ENCODE measurements at regions not wholly inside any gene's neighbourhood (a gene's known extent, or its start where the extent isn't known, plus 50 kb on each side); places are given as distances from the start of the nearest gene placed in this dataset.
"Not testable (repeated sequence)": the region's sequence is repeated elsewhere in the genome, so short reads cannot be mapped to it uniquely, and the experiment has no call there.

- in situ Hi-C loops (cut with HindIII; ENCODE audit: low pct_ligation_motif_present, low pct_unique_long_range_greater_than_20kb, low sequenced_read_pairs), result no loop called here
- DNase-seq, result no peak
These were observed 896.0 kb downstream of the MCTP2 start for GRCh38 chr15:95127356-95127755.

DNA sequence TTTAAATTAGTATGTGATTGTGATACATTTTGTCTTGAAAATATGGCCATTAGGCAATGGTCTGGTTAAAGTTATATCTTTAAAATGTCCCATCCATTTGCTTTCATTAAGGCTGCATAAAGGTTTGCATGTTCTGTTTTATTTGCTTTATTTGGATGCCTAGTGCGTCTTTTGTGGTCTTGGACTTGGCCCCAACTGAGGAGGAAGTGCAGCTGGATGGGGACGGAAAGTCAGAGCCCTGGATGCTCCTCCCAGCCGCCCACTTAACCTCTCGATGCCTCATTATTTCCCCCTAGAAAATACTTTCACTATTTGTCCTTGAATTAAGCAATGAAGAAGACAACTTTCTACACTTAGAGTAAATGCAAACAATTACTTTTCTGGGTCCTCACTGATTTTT lies 898.2 kb downstream of the MCTP2 start:
- no peak for DNase-seq

GRCh38 chr15:95131131-95131556 lies 899.8 kb downstream of the MCTP2 start:
- in situ Hi-C loops (cut with HindIII; ENCODE audit: low pct_ligation_motif_present, low pct_unique_long_range_greater_than_20kb, low sequenced_read_pairs), result no loop called here

More for the DNA sequence above, 898.2 kb downstream of the MCTP2 start:
- in situ Hi-C loops (cut with HindIII; ENCODE audit: low pct_ligation_motif_present, low pct_unique_long_range_greater_than_20kb, low sequenced_read_pairs), result no loop called here

DNA sequence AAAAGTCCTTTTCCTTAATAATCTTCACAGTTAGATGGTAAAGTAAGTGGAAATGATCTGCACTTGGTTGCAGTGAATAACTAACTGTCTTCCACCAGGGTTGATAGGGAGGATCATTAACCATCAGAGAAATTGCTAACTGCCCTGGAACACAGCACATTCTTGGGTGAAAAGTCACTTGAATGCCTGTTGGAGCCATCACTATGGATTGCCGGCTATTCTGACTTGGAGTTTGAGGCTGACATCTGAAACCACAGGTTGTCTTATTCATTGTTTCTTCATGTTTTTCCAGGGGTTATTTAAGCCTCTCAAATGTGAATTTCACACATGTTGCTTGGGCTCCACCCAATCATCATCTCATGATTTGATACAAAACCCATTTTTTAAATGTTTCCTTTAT lies 901.4 kb downstream of the MCTP2 start:
- peak; percentile 90 for DNase-seq
- in situ Hi-C loops (cut with HindIII; ENCODE audit: low pct_ligation_motif_present, low pct_unique_long_range_greater_than_20kb, low sequenced_read_pairs), result no loop called here

More at GRCh38 chr15:95131131-95131556, 899.8 kb downstream of the MCTP2 start:
- no peak for DNase-seq

GRCh38 chr15:95134431-95135110 lies 903.2 kb downstream of the MCTP2 start:
- no peak for DNase-seq
- in situ Hi-C loops (cut with HindIII; ENCODE audit: low pct_ligation_motif_present, low pct_unique_long_range_greater_than_20kb, low sequenced_read_pairs), result no loop called here

- no peak for DNase-seq
- in situ Hi-C loops (cut with HindIII; ENCODE audit: low pct_ligation_motif_present, low pct_unique_long_range_greater_than_20kb, low sequenced_read_pairs), result no loop called here
These were observed 907.4 kb downstream of the MCTP2 start for GRCh38 chr15:95138604-95139270.

GRCh38 chr15:95141486-95141885 lies 910.1 kb downstream of the MCTP2 start:
- DNase-seq, result no peak
- in situ Hi-C loops (cut with HindIII; ENCODE audit: low pct_ligation_motif_present, low pct_unique_long_range_greater_than_20kb, low sequenced_read_pairs), result no loop called here

DNA sequence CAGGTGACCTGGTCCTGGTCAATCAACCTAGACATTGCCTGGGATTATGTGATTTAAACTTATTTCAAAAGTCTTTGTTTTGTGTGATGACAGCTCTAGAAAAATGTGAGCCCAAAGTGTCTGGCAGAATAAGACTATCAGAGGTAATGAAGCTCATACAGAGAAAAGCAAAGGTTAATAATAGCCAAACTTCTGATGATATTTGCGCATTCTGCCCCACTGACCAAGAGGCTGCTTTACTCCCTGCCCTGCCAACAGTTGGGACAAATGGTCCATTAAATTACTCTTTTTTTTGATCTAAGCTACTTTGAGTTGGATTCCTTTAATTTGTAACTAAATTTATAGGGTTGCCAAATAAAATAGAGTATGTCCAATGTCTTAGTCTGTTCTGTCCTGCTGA lies 911.2 kb downstream of the MCTP2 start:
- in situ Hi-C loops (cut with HindIII; ENCODE audit: low pct_ligation_motif_present, low pct_unique_long_range_greater_than_20kb, low sequenced_read_pairs), result no loop called here
- DNase-seq, result no peak

DNA sequence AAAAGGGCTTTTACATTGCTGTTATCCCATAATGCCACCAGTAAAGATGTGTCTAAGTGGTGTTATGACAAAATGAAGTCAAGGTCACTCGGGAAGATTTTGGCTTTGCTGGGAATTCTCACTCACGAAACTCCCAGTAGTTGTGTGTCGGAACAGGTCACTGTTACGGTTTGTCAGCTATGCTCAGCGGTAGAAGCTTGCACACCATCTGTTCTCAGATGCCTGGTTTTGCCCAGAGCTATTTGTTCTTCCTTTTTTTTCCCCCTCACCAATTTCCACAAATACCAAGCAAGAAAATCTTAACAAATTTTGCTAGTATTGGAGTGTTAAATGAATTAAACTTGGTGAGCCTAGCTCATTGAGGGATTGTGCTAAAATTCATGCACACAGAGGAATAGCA lies 915.1 kb downstream of the MCTP2 start:
- in situ Hi-C loops (cut with HindIII; ENCODE audit: low pct_ligation_motif_present, low pct_unique_long_range_greater_than_20kb, low sequenced_read_pairs), result no loop called here
- DNase-seq, result no peak

DNA sequence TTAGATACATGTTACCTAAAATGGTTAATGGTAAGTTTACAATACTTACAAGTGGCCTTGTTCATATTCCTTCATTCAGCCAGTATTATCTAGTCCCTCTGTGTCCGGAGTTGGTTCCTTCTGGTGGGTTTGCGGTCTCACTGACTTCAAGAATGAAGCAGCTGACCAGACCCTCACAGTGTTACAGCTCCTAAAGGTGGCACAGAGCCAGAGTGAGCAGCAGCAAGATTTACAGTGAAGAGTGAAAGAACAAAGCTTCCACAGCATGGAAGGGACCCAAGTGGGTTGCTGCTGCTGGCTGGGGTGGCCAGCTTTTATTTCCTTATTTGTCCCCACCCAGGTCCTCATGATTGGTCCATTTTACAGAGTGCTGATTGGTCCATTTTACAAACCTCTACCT lies 916.8 kb downstream of the MCTP2 start:
- in situ Hi-C loops (cut with HindIII; ENCODE audit: low pct_ligation_motif_present, low pct_unique_long_range_greater_than_20kb, low sequenced_read_pairs), result no loop called here
- no peak for DNase-seq

DNA sequence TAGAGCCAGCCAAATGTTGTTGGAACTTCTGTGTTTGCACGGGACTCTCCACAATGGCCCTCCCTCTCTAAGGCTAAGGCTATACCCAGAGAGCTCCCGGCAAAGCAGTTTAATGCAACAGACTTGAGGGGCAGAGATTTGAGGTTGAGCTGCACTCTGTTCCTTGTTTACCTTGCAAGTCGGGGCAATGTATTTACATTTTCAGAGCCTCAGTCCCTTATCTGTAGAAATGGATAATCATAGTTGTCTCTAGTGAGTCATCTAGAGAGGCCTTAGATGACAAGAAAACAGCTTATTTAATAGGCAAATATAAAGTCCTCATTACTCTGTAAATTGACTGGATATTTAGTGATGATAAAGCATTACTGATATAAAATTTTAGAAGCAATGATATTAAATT lies 917.7 kb downstream of the MCTP2 start:
- in situ Hi-C loops (cut with HindIII; ENCODE audit: low pct_ligation_motif_present, low pct_unique_long_range_greater_than_20kb, low sequenced_read_pairs), result no loop called here

GRCh38 chr15:95149771-95150170 lies 918.4 kb downstream of the MCTP2 start:
- DNase-seq, result no peak
- in situ Hi-C loops (cut with HindIII; ENCODE audit: low pct_ligation_motif_present, low pct_unique_long_range_greater_than_20kb, low sequenced_read_pairs), result no loop called here

More for the DNA sequence above, 917.7 kb downstream of the MCTP2 start:
- no peak for DNase-seq

- in situ Hi-C loops (cut with HindIII; ENCODE audit: low pct_ligation_motif_present, low pct_unique_long_range_greater_than_20kb, low sequenced_read_pairs), result no loop called here
- DNase-seq, result no peak
These were observed 919.1 kb downstream of the MCTP2 start for GRCh38 chr15:95150466-95150865.

GRCh38 chr15:95152741-95153140 lies 921.4 kb downstream of the MCTP2 start:
- in situ Hi-C loops (cut with HindIII; ENCODE audit: low pct_ligation_motif_present, low pct_unique_long_range_greater_than_20kb, low sequenced_read_pairs), result no loop called here
- DNase-seq, result no peak

GRCh38 chr15:95153201-95153600 lies 921.8 kb downstream of the MCTP2 start:
- in situ Hi-C loops (cut with HindIII; ENCODE audit: low pct_ligation_motif_present, low pct_unique_long_range_greater_than_20kb, low sequenced_read_pairs); DNase-seq: not testable (repeated sequence)

GRCh38 chr15:95160316-95160715 lies 929.0 kb downstream of the MCTP2 start:
- no peak for DNase-seq
- in situ Hi-C loops (cut with HindIII; ENCODE audit: low pct_ligation_motif_present, low pct_unique_long_range_greater_than_20kb, low sequenced_read_pairs), result no loop called here

DNA sequence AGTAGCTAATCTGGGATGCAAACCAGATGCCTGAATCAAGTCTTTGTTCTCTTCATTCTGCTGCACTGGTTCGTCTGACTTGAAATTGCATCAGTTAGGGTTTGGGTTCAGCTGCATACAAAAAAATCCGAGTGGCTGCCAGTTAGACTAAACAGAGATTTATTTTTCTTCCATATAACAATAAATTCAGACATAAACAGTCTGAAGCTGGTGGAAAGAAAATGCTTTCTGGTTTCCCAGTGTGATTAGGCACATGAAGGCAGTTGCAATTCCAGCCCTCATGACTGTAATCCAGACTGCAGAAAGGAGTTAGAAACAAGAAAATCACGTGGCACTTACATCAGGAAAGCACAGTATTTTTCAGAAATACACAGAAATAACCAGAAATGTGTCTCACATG lies 930.7 kb downstream of the MCTP2 start:
- no peak for DNase-seq
- in situ Hi-C loops (cut with HindIII; ENCODE audit: low pct_ligation_motif_present, low pct_unique_long_range_greater_than_20kb, low sequenced_read_pairs), result no loop called here

- in situ Hi-C loops (cut with HindIII; ENCODE audit: low pct_ligation_motif_present, low pct_unique_long_range_greater_than_20kb, low sequenced_read_pairs), result no loop called here
- no peak for DNase-seq
These were observed 931.2 kb downstream of the MCTP2 start for GRCh38 chr15:95162531-95162930.

- in situ Hi-C loops (cut with HindIII; ENCODE audit: low pct_ligation_motif_present, low pct_unique_long_range_greater_than_20kb, low sequenced_read_pairs), result no loop called here
These were observed 931.7 kb downstream of the MCTP2 start for GRCh38 chr15:95162967-95163531.

DNA sequence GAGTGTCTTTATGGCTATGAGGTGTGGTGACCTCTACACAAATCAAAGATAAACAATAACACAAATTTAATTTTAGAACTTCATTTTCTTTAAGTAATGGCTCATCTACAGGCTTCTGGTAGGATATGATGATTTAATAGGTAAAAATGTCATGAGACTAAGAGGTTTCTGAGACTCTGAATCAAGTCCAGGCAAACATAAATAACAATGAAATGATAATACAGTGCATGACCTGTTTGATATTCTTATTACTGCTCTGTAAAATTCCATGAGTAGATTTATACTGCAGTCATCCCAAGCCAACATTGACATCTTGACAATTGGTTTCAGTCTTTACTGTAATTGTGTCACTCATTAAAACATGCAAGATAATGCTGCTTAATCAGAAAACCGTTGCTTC lies 936.8 kb downstream of the MCTP2 start:
- in situ Hi-C loops (cut with HindIII; ENCODE audit: low pct_ligation_motif_present, low pct_unique_long_range_greater_than_20kb, low sequenced_read_pairs), result no loop called here
- no peak for DNase-seq

More at GRCh38 chr15:95162967-95163531, 931.7 kb downstream of the MCTP2 start:
- DNase-seq, result peak; percentile 4

Measured in ACHN (cell line).